Coronary artery (tissue), 2 donors: ENCODE measurements at regions not wholly inside any gene's neighbourhood (a gene's known extent, or its start where the extent isn't known, plus 50 kb on each side); places are given as distances from the start of the nearest gene placed in this dataset.

ENCODE experiments used
- DNase-seq: peaks from one replicate; pipeline ENCODE4 v3.0.0-alpha.2; 2017; ENCODE audit warnings: low spot score
- H3K27ac ChIP-seq, 2 donors: fragments of 200-600 bp; sonication (generic); one replicate each; pipeline ENCODE4 v1.5.1; 2016 to 2019
- H3K4me3 ChIP-seq: fragments of 200-600 bp; sonication (generic); 2 replicates; pipeline ENCODE4 v1.5.1; 2016; ENCODE audit warnings: mild to moderate bottlenecking, moderate library complexity
- TF ChIP-seq, protein P1 (sequence below): fragments of 200-600 bp; sonication (generic); IDR thresholded peaks from one replicate; pipeline ENCODE4 v1.5.1; 2019; ENCODE audit warnings: antibody characterized with exemption

GRCh38 chr3:182671942-182672341 lies 121.4 kb upstream of the ATP11B start:
- DNase-seq = no peak
- Histone ChIP-seq H3K27ac (no peak overlapping the region), H3K4me3 (no peak overlapping the region)
- TF ChIP-seq, protein P1, sequence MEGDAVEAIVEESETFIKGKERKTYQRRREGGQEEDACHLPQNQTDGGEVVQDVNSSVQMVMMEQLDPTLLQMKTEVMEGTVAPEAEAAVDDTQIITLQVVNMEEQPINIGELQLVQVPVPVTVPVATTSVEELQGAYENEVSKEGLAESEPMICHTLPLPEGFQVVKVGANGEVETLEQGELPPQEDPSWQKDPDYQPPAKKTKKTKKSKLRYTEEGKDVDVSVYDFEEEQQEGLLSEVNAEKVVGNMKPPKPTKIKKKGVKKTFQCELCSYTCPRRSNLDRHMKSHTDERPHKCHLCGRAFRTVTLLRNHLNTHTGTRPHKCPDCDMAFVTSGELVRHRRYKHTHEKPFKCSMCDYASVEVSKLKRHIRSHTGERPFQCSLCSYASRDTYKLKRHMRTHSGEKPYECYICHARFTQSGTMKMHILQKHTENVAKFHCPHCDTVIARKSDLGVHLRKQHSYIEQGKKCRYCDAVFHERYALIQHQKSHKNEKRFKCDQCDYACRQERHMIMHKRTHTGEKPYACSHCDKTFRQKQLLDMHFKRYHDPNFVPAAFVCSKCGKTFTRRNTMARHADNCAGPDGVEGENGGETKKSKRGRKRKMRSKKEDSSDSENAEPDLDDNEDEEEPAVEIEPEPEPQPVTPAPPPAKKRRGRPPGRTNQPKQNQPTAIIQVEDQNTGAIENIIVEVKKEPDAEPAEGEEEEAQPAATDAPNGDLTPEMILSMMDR = no peak

DNA sequence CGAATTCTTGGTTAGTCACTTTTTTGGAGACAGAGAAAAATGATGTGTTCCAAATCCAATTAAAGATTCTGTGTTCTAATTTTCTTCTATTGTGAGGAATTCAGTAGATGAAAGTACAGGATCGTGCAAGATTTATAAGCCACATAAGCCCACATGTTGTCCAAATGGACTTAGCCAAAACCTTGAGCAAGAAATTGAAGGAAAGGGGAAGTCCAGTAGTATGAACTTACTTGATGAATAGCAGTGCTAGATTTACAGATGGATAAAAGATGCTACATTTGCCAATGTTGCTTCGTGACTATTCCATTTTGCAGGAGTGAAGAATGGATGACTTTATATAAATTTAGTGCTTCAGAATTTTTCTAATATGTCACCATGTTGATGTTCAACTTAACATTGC lies 120.0 kb upstream of the ATP11B start:
- no peak overlapping the region for H3K27ac ChIP-seq
- TF ChIP-seq, protein P1 = no peak
- DNase-seq = no peak
- no peak overlapping the region for H3K4me3 ChIP-seq

- DNase-seq = no peak
- Histone ChIP-seq H3K4me3 (peak overlapping the region; percentile 76), H3K27ac (no peak overlapping the region)
- TF ChIP-seq, protein P1 = no peak
These were observed 110.8 kb upstream of the ATP11B start for GRCh38 chr3:182682263-182683241.

DNA sequence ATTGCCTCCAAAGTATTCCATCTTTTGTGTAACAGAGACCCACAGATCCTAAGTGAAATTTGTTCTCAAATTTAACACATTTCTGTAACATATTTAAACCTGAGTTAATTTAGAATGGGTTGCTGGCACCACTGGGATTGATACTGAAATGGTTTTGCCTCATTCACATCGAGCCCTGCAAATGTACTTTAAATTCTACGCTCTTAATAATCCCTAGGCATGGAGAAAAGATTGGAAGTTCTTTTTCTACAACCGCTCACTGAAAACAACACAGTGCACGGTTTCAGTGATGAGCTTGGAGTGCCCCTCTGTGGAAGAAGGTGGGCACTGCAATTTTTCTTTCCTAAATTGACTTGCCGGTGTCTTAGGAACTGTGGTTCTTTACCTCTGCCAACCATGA lies 109.9 kb upstream of the ATP11B start:
- TF ChIP-seq, protein P1 = peak; percentile 68
- no peak overlapping the region for H3K27ac ChIP-seq
- peak overlapping the region; percentile 76 for H3K4me3 ChIP-seq
- no peak for DNase-seq

DNA sequence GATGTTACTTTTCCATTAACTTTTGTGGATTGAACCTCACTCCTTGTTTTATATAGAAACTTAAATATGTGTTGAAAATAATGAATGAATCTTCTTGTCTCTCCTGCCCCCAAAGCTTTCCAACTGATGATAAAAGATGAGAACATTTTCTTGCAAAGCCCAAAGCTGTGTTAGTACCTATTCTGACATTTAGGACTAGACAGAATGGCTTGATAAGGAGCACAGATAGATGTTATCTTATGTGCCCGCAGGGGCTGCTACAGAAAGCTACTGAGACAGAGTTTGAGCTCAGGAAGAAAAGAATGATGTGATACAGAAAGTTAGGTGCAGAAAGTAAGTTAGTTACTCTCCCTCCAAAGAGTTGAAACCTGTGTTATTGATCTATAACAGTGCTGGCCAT lies 109.4 kb upstream of the ATP11B start:
- Histone ChIP-seq H3K27ac (no peak overlapping the region), H3K4me3 (no peak overlapping the region)
- DNase-seq = no peak
- TF ChIP-seq, protein P1 = peak; percentile 3

DNA sequence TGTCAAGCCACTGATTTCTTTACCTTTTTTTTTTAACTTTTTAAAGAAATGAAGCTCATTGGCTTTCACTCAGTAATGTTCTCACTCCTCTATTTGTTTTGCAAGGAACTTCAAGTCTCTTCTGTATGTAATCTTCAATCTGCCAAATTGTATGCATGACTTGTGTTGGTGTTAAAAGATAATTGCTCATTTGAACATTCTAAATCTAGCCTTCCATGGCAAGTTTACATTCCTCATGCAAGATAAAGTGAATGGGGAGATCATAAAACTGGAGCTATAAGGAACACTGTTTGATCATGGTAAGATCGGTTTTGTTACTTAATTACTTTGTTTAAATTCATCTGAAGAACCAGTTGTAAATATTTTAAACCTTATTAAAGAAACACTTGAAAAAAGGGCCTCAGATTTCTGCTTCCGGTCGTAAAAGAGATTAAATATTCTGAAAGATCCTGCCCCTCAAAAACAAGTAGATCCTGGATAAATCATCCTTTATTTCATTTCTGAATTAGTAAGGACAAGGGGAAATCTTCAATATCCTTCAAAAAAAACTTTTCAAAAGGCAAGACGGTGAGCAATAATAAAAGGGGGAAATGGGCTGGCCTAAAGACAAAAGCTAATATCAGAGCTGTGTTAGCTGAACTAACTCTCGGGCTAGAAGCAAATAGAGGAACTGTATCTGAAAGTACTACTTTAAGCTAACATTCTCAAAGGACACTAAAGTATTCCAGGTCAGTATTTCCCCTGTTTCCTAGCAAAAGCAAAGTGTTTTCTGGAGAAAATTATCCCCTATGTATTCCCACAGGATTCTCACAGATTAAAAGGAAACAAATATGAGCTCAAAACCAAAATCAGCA lies 107.0 kb upstream of the ATP11B start:
- TF ChIP-seq, protein P1 = no peak
- no peak for DNase-seq

More for the DNA sequence above, 107.0 kb upstream of the ATP11B start:
- H3K27ac ChIP-seq = no peak overlapping the region
- H3K4me3 ChIP-seq = no peak overlapping the region
